Ascending aorta (tissue), 2 donors: ENCODE measurements at regions not wholly inside any gene's neighbourhood (a gene's known extent, or its start where the extent isn't known, plus 50 kb on each side); places are given as distances from the start of the nearest gene placed in this dataset.

Experiments used
- DNase-seq, 2 donors: peaks; one replicate each; pipeline ENCODE4 v3.0.0-alpha.2; 2019; ENCODE audit warnings: low spot score in 2 of 2
- H3K27ac ChIP-seq, 2 donors: fragments of 200-600 bp; sonication (generic); one replicate each; pipeline ENCODE4 v1.5.1; 2016 to 2017; ENCODE audit warnings: mild to moderate bottlenecking in 1 of 2
- H3K27me3 ChIP-seq: fragments of 200-600 bp; sonication (generic); one replicate; pipeline ENCODE4 v1.5.1; 2017
- H3K36me3 ChIP-seq, 2 donors: fragments of 200-600 bp; sonication (generic); one replicate each; pipeline ENCODE4 v1.5.1; 2016
- H3K4me1 ChIP-seq, 2 donors: fragments of 200-600 bp; sonication (generic); one replicate each; pipeline ENCODE4 v1.5.1; 2016 to 2017; ENCODE audit warnings: mild to moderate bottlenecking in 1 of 2
- H3K4me3 ChIP-seq, 2 donors: fragments of 200-600 bp; sonication (generic); one replicate each; pipeline ENCODE4 v1.5.1; 2016 to 2017; ENCODE audit warnings: mild to moderate bottlenecking in 1 of 2
- H3K9me3 ChIP-seq, 2 donors: fragments of 200-600 bp; sonication (generic); one replicate each; pipeline ENCODE4 v1.5.1; 2016
- CTCF ChIP-seq, 3 experiments: fragments of 200-600 bp in 2 of 3; fragments of 450-650 bp in 1 of 3; sonication (generic) in 2 of 3; IDR thresholded peaks; one replicate each; pipeline ENCODE4 v1.5.1; 2016 to 2019; ENCODE audit warnings: antibody characterized with exemption in 3 of 3, mild to moderate bottlenecking in 1 of 3, moderate library complexity in 1 of 3
- intact Hi-C: fragments of 100-400 bp; cut with DNase I; formaldehyde crosslinking; loops from one replicate; pipeline ENCODE4 v1.15.1; 2023

GRCh38 chr14:104513641-104514046, 65.9 kb upstream of the C14orf180 start:
- no peaks in the 10 kb centered on the region for H3K27me3 ChIP-seq
- no peak overlapping the region for H3K4me3 ChIP-seq
- intact Hi-C loops: no loop called here
- peak in 1 of 2 donors; percentile 27 for DNase-seq
- no peaks in the 10 kb centered on the region for H3K36me3 ChIP-seq
- H3K4me1 ChIP-seq: no peaks in the 10 kb centered on the region
- peaks cover 11 to 16% of the 10 kb centered on the region in 2 donors for H3K9me3 ChIP-seq
- no peak for TF ChIP-seq CTCF (IDR thresholded peaks at IDR 0.05)
- no peak overlapping the region for H3K27ac ChIP-seq

- no peak overlapping the region for H3K27ac ChIP-seq
- no peak for TF ChIP-seq CTCF (IDR thresholded peaks at IDR 0.05)
- H3K9me3 ChIP-seq: peaks cover 11 to 16% of the 10 kb centered on the region in 2 donors
- no peaks in the 10 kb centered on the region for H3K36me3 ChIP-seq
- no peak for DNase-seq
- no peaks in the 10 kb centered on the region for H3K4me1 ChIP-seq
- H3K27me3 ChIP-seq: no peaks in the 10 kb centered on the region
- H3K4me3 ChIP-seq: no peak overlapping the region
- intact Hi-C loops: no loop called here
These were observed 65.3 kb upstream of the C14orf180 start for GRCh38 chr14:104514156-104514848.

GRCh38 chr14:104515059-104515810, 64.3 kb upstream of the C14orf180 start:
- DNase-seq: peak in 1 of 2 donors; percentile 25
- H3K27ac ChIP-seq: no peak overlapping the region
- no peaks in the 10 kb centered on the region for H3K36me3 ChIP-seq
- peaks cover 11 to 16% of the 10 kb centered on the region in 2 donors for H3K9me3 ChIP-seq
- TF ChIP-seq CTCF (IDR thresholded peaks at IDR 0.05): no peak
- no peak overlapping the region for H3K4me3 ChIP-seq
- H3K4me1 ChIP-seq: no peaks in the 10 kb centered on the region
- intact Hi-C loops: no loop called here
- no peaks in the 10 kb centered on the region for H3K27me3 ChIP-seq

GRCh38 chr14:104515811-104516780, 63.5 kb upstream of the C14orf180 start:
- intact Hi-C loops: no loop called here
- TF ChIP-seq CTCF (IDR thresholded peaks at IDR 0.05): no peak
- H3K27ac ChIP-seq: no peak overlapping the region
- peak in 1 of 2 donors; percentile 22 for DNase-seq
- H3K4me3 ChIP-seq: no peak overlapping the region
- no peaks in the 10 kb centered on the region for H3K4me1 ChIP-seq
- no peaks in the 10 kb centered on the region for H3K27me3 ChIP-seq
- peaks cover 11 to 16% of the 10 kb centered on the region in 2 donors for H3K9me3 ChIP-seq
- H3K36me3 ChIP-seq: no peaks in the 10 kb centered on the region

- H3K9me3 ChIP-seq: peaks cover 11 to 16% of the 10 kb centered on the region in 2 donors
- H3K27ac ChIP-seq: no peak overlapping the region
- intact Hi-C loops: no loop called here
- H3K36me3 ChIP-seq: no peaks in the 10 kb centered on the region
- no peak for TF ChIP-seq CTCF (IDR thresholded peaks at IDR 0.05)
- H3K4me1 ChIP-seq: no peaks in the 10 kb centered on the region
- peak in 1 of 2 donors; percentile 30 for DNase-seq
- H3K27me3 ChIP-seq: no peaks in the 10 kb centered on the region
- H3K4me3 ChIP-seq: no peak overlapping the region
These were observed 62.7 kb upstream of the C14orf180 start for GRCh38 chr14:104516906-104517305.
